Stomach (tissue), 8 donors: ENCODE measurements at regions not wholly inside any gene's neighbourhood (a gene's known extent, or its start where the extent isn't known, plus 50 kb on each side); places are given as distances from the start of the nearest gene placed in this dataset.

ENCODE experiments used
- DNase-seq, 2 donors: peaks; one replicate each; pipeline versions ENCODE4 v3.0.0 to v3.0.0-alpha.2; 2013 to 2019
- H3K27ac ChIP-seq, 5 donors: fragments of 200-600 bp in 4 of 5; sonication (generic) in 4 of 5; one replicate each; pipeline ENCODE4 v1.5.1; 2013 to 2019; ENCODE audit warnings: mild to moderate bottlenecking in 1 of 5, moderate library complexity in 1 of 5
- H3K27me3 ChIP-seq, 3 donors: fragments of 200-600 bp; sonication (generic); one replicate each; pipeline ENCODE4 v1.5.1; 2017 to 2019; ENCODE audit warnings: mixed run types in 1 of 3
- H3K36me3 ChIP-seq, 4 donors: fragments of 200-600 bp; sonication (generic); 1 replicate in 3 of 4; 2 replicates in 1 of 4; pipeline ENCODE4 v1.5.1; 2016 to 2019
- H3K4me1 ChIP-seq, 4 donors: fragments of 200-600 bp; sonication (generic); one replicate each; pipeline ENCODE4 v1.5.1; 2016 to 2019
- H3K4me3 ChIP-seq, 4 donors: fragments of 200-600 bp; sonication (generic) in 3 of 4; one replicate each; pipeline ENCODE4 v1.5.1; 2016 to 2019; ENCODE audit warnings: mild to moderate bottlenecking in 1 of 4
- H3K9me3 ChIP-seq, 4 donors: fragments of 200-600 bp; sonication (generic); one replicate each; pipeline ENCODE4 v1.5.1; 2016 to 2019
- CTCF ChIP-seq, 7 experiments: fragments of 450-650 bp in 4 of 7; fragments of 200-600 bp in 3 of 7; sonication (generic) in 3 of 7; IDR thresholded peaks; one replicate each; pipeline ENCODE4 v1.5.1; 2016 to 2019; ENCODE audit warnings: antibody characterized with exemption in 7 of 7, control low read depth in 2 of 7, mild to moderate bottlenecking in 1 of 7
- EP300 ChIP-seq: sonication (generic); formaldehyde crosslinking; IDR thresholded peaks from one replicate; pipeline ENCODE4 v1.6.1; 2017; ENCODE audit warnings: antibody characterized with exemption
- POLR2A ChIP-seq, 4 donors: fragments of 450-650 bp; IDR thresholded peaks; one replicate each; pipeline ENCODE4 v1.6.1; 2016; ENCODE audit warnings: antibody characterized with exemption in 4 of 4, control low read depth in 2 of 4, mild to moderate bottlenecking in 1 of 4, moderate library complexity in 1 of 4
- POLR2AphosphoS5 ChIP-seq, 3 donors: sonication (generic); formaldehyde crosslinking; IDR thresholded peaks; one replicate each; pipeline ENCODE4 v1.6.1; 2016; ENCODE audit warnings: antibody characterized with exemption in 3 of 3
- WGBS, 5 donors: extraction: QIAGEN DNeasy Blood & Tissue Kit in 3 of 5; methylation state at CpG; one replicate each; pipeline versions ENCODE4 v1.1.5 to v1.1.7; 2013 to 2018; 5-methylcytosine and 5-hydroxymethylcytosine counted together
- intact Hi-C: fragments of 100-400 bp; cut with DNase I; formaldehyde crosslinking; loops from one replicate; pipeline ENCODE4 v1.15.1; 2023; ENCODE audit warnings: low total_unique reads
- donor health status: healthy with polysubstance abuse.
- donor health status: Bipolar disorder and iron deficiency.
- donor health status: healthy.

GRCh38 chr16:35792516-35793285 is 2333.3 kb downstream of the TP53TG3F start:
- no peak for TF ChIP-seq CTCF (IDR thresholded peaks at IDR 0.05)
- no peak for TF ChIP-seq POLR2A (IDR thresholded peaks at IDR 0.05)
- no peak for TF ChIP-seq EP300
- TF ChIP-seq POLR2AphosphoS5 (IDR thresholded peaks at IDR 0.05): no peak
- Histone ChIP-seq H3K27ac (no peak overlapping the region), H3K4me1 (no peaks in the 10 kb centered on the region), H3K27me3 (no peaks in the 10 kb centered on the region), H3K4me3 (no peak overlapping the region), H3K9me3 (peaks cover 0 to 91% (median 74%) of the 10 kb centered on the region in 4 donors), H3K36me3 (no peaks in the 10 kb centered on the region)
- DNase-seq: no peak
- WGBS, 5 donors: 72 to 82% (median 79%) methylated on average over 25 of the region's 25 CpGs
- intact Hi-C loops: loop anchor here (10.0 kb wide), 1 partner anchor 58 kb away; no protein-coding TSS in a partner anchor

- 41 to 55% (median 48%) methylated on average over 3 of the region's 3 CpGs for WGBS, 5 donors
- TF ChIP-seq EP300: no peak
- no peak for TF ChIP-seq CTCF (IDR thresholded peaks at IDR 0.05)
- no peak for TF ChIP-seq POLR2AphosphoS5 (IDR thresholded peaks at IDR 0.05)
- TF ChIP-seq POLR2A (IDR thresholded peaks at IDR 0.05): no peak
- Histone ChIP-seq H3K27me3 (no peaks in the 10 kb centered on the region), H3K4me3 (no peak overlapping the region), H3K9me3 (peaks cover 0 to 91% (median 74%) of the 10 kb centered on the region in 4 donors), H3K36me3 (no peaks in the 10 kb centered on the region), H3K27ac (no peak overlapping the region), H3K4me1 (no peaks in the 10 kb centered on the region)
- intact Hi-C loops: loop anchor here (10.0 kb wide), 1 partner anchor 59 kb away; no protein-coding TSS in a partner anchor
- DNase-seq: no peak
Measured at GRCh38 chr16:35793601-35794000, 2334.2 kb downstream of the TP53TG3F start.

- no peak for TF ChIP-seq EP300
- TF ChIP-seq CTCF (IDR thresholded peaks at IDR 0.05): no peak
- no peak for TF ChIP-seq POLR2AphosphoS5 (IDR thresholded peaks at IDR 0.05)
- TF ChIP-seq POLR2A (IDR thresholded peaks at IDR 0.05): no peak
- intact Hi-C loops: loop anchor here (10.0 kb wide), 1 partner anchor 60 kb away; no protein-coding TSS in a partner anchor
- no peak for DNase-seq
- H3K27me3 ChIP-seq: no peaks in the 10 kb centered on the region
- no peaks in the 10 kb centered on the region for H3K36me3 ChIP-seq
- H3K9me3 ChIP-seq: peaks cover 0 to 92% (median 74%) of the 10 kb centered on the region in 4 donors
- 53 to 66% (median 58%) methylated on average over 6 of the region's 6 CpGs for WGBS, 5 donors
- no peaks in the 10 kb centered on the region for H3K4me1 ChIP-seq
- no peak overlapping the region for H3K27ac ChIP-seq
- no peak overlapping the region for H3K4me3 ChIP-seq
Measured at GRCh38 chr16:35794896-35795295, 2335.5 kb downstream of the TP53TG3F start.

GRCh38 chr16:35795361-35796029 is 2336.1 kb downstream of the TP53TG3F start:
- Histone ChIP-seq H3K27ac (no peak overlapping the region), H3K4me3 (no peak overlapping the region), H3K36me3 (no peaks in the 10 kb centered on the region), H3K4me1 (no peaks in the 10 kb centered on the region), H3K27me3 (no peaks in the 10 kb centered on the region), H3K9me3 (peaks cover 0 to 92% (median 72%) of the 10 kb centered on the region in 4 donors)
- no peak for DNase-seq
- intact Hi-C loops: loop anchor here (10.0 kb wide), 1 partner anchor 61 kb away; no protein-coding TSS in a partner anchor
- no peak for TF ChIP-seq EP300
- TF ChIP-seq POLR2AphosphoS5 (IDR thresholded peaks at IDR 0.05): no peak
- TF ChIP-seq CTCF (IDR thresholded peaks at IDR 0.05): no peak
- no peak for TF ChIP-seq POLR2A (IDR thresholded peaks at IDR 0.05)
- 72 to 74% (median 73%) methylated on average over 29 to 33 of the region's 33 CpGs for WGBS, 5 donors
